CD4-positive, alpha-beta T cell treated with Interleukin-15 for 1 hour (primary cell): ENCODE measurements at regions not wholly inside any gene's neighbourhood (a gene's known extent, or its start where the extent isn't known, plus 50 kb on each side); places are given as distances from the start of the nearest gene placed in this dataset.

ENCODE experiments used
- DNase-seq: peaks from one replicate; pipeline ENCODE4 v3.0.0-alpha.2; 2020

- DNase-seq: no peak
These were observed 84.2 kb upstream of the STEAP1B start for GRCh38 chr7:22584179-22584578.

- no peak for DNase-seq
These were observed 83.1 kb upstream of the STEAP1B start for GRCh38 chr7:22582863-22583622.

GRCh38 chr7:22581099-22581498 is 81.1 kb upstream of the STEAP1B start:
- no peak for DNase-seq

- DNase-seq: no peak
These were observed 80.0 kb upstream of the STEAP1B start for GRCh38 chr7:22579961-22580360.

- DNase-seq: no peak
These were observed 78.2 kb upstream of the STEAP1B start for GRCh38 chr7:22578007-22578733.

- DNase-seq: no peak
These were observed 77.5 kb upstream of the STEAP1B start for GRCh38 chr7:22577470-22578001.

GRCh38 chr7:22576612-22577469 is 76.9 kb upstream of the STEAP1B start:
- DNase-seq: no peak

- DNase-seq: no peak
These were observed 74.9 kb upstream of the STEAP1B start for GRCh38 chr7:22574754-22575520.

GRCh38 chr7:22572937-22573336 is 72.9 kb upstream of the STEAP1B start:
- DNase-seq: no peak

GRCh38 chr7:22572292-22572691 is 72.3 kb upstream of the STEAP1B start:
- DNase-seq: no peak

- no peak for DNase-seq
These were observed 71.8 kb upstream of the STEAP1B start for GRCh38 chr7:22571766-22572165.

GRCh38 chr7:22569586-22570321 is 69.8 kb upstream of the STEAP1B start:
- peak; percentile 66 for DNase-seq

- DNase-seq: no peak
These were observed 66.6 kb upstream of the STEAP1B start for GRCh38 chr7:22566592-22566991.

GRCh38 chr7:22566176-22566575 is 66.2 kb upstream of the STEAP1B start:
- no peak for DNase-seq

- peak; percentile 29 for DNase-seq
These were observed 65.4 kb upstream of the STEAP1B start for GRCh38 chr7:22565315-22565811.

- no peak for DNase-seq
These were observed 64.6 kb upstream of the STEAP1B start for GRCh38 chr7:22564511-22565045.

GRCh38 chr7:22563621-22564241 is 63.7 kb upstream of the STEAP1B start:
- no peak for DNase-seq

- no peak for DNase-seq
These were observed 63.1 kb upstream of the STEAP1B start for GRCh38 chr7:22563032-22563501.

GRCh38 chr7:22561895-22562593 is 62.1 kb upstream of the STEAP1B start:
- no peak for DNase-seq

GRCh38 chr7:22561321-22561811 is 61.4 kb upstream of the STEAP1B start:
- no peak for DNase-seq
